NB4 (cell line): ENCODE measurements at regions not wholly inside any gene's neighbourhood (a gene's known extent, or its start where the extent isn't known, plus 50 kb on each side); places are given as distances from the start of the nearest gene placed in this dataset.

ENCODE experiments used
- CTCF ChIP-seq: IDR thresholded peaks from one replicate; pipeline ENCODE4 v1.5.1; 2012; ENCODE audit warnings: low read depth, low read length
- POLR2A ChIP-seq: IDR thresholded peaks from 2 replicates; pipeline ENCODE4 v1.6.1; 2011; ENCODE audit warnings: mild to moderate bottlenecking; ENCODE audit not compliant: insufficient read length; ENCODE audit errors: extremely low read depth
- TF ChIP-seq, protein P1 (sequence below): IDR thresholded peaks from 2 replicates; pipeline ENCODE4 v1.6.1; 2011; ENCODE audit warnings: low read depth, low read length

GRCh38 chr20:6921717-6922386 is 154.4 kb downstream of the BMP2 start:
- no peak for TF ChIP-seq POLR2A
- no peak for TF ChIP-seq CTCF
- TF ChIP-seq, protein P1, sequence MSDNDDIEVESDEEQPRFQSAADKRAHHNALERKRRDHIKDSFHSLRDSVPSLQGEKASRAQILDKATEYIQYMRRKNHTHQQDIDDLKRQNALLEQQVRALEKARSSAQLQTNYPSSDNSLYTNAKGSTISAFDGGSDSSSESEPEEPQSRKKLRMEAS: no peak
